Neural progenitor cell (in vitro differentiated cells): ENCODE measurements at regions not wholly inside any gene's neighbourhood (a gene's known extent, or its start where the extent isn't known, plus 50 kb on each side); places are given as distances from the start of the nearest gene placed in this dataset.

Source experiments
- DNase-seq: peaks from one replicate; pipeline ENCODE4 v3.0.0-alpha.2; 2016; ENCODE audit warnings: low spot score
- H2AFZ ChIP-seq: fragments of 200-600 bp; sonication (generic); replicated peaks from 2 replicates; pipeline ENCODE4 v1.6.1; 2016; ENCODE audit warnings: antibody characterized with exemption
- H3F3A ChIP-seq: fragments of 200-600 bp; sonication (generic); 2 replicates; pipeline ENCODE4 v1.6.1; 2016; ENCODE audit warnings: antibody characterized with exemption, low read depth
- H3K27ac ChIP-seq: fragments of 200-600 bp; sonication (generic); 2 replicates; pipeline ENCODE4 v1.5.1; 2016; ENCODE audit warnings: mild to moderate bottlenecking
- H3K27me3 ChIP-seq: fragments of 200-600 bp; sonication (generic); 2 replicates; pipeline ENCODE4 v1.6.1; 2016; ENCODE audit warnings: mild to moderate bottlenecking, moderate library complexity
- H3K36me3 ChIP-seq: fragments of 200-600 bp; sonication (generic); 2 replicates; pipeline ENCODE4 v1.5.1; 2016
- H3K4me1 ChIP-seq: fragments of 200-600 bp; sonication (generic); 2 replicates; pipeline ENCODE4 v1.6.1; 2016; ENCODE audit warnings: mixed run types
- H3K4me2 ChIP-seq: fragments of 200-600 bp; sonication (generic); 2 replicates; pipeline ENCODE4 v1.6.1; 2016
- H3K4me3 ChIP-seq: fragments of 200-600 bp; sonication (generic); 2 replicates; pipeline ENCODE4 v1.5.1; 2016
- H3K79me2 ChIP-seq: fragments of 200-600 bp; sonication (generic); 2 replicates; pipeline ENCODE4 v1.6.1; 2016; ENCODE audit warnings: low read depth
- H3K9ac ChIP-seq: fragments of 200-600 bp; sonication (generic); 2 replicates; pipeline ENCODE4 v1.6.1; 2016
- H3K9me3 ChIP-seq: fragments of 200-600 bp; sonication (generic); 2 replicates; pipeline ENCODE4 v1.5.1; 2016; ENCODE audit warnings: low read depth
- H4K20me1 ChIP-seq: fragments of 200-600 bp; sonication (generic); 2 replicates; pipeline ENCODE4 v1.6.1; 2016; ENCODE audit warnings: low read depth
- H3K27ac Mint-ChIP-seq: 3 replicates; pipeline ENCODE4 v1.8.0; 2021; ENCODE audit warnings: mixed read lengths
- H3K27me3 Mint-ChIP-seq: 2 replicates; pipeline ENCODE4 v1.8.0; 2022; ENCODE audit warnings: low read depth, mild to moderate bottlenecking, inconsistent platforms, moderate library complexity, mixed read lengths; ENCODE audit not compliant: insufficient read depth
- H3K36me3 Mint-ChIP-seq: 3 replicates; pipeline ENCODE4 v1.8.0; 2021; ENCODE audit warnings: mixed read lengths
- H3K4me1 Mint-ChIP-seq: 3 replicates; pipeline ENCODE4 v1.8.0; 2021; ENCODE audit warnings: mixed read lengths
- H3K4me3 Mint-ChIP-seq: 3 replicates; pipeline ENCODE4 v1.8.0; 2021; ENCODE audit warnings: mild to moderate bottlenecking, moderate library complexity, mixed read lengths
- H3K9me3 Mint-ChIP-seq: 3 replicates; pipeline ENCODE4 v1.8.0; 2020; ENCODE audit warnings: mixed read lengths
- EZH2 ChIP-seq: fragments of 200-600 bp; sonication (generic); IDR thresholded peaks from 2 replicates; pipeline ENCODE4 v1.6.1; 2017; ENCODE audit warnings: antibody characterized with exemption, mild to moderate bottlenecking, moderate library complexity
- EZH2phosphoT487 ChIP-seq: fragments of 200-600 bp; sonication (generic); IDR thresholded peaks from 2 replicates; pipeline ENCODE4 v1.6.1; 2017; ENCODE audit warnings: antibody characterized with exemption
- TF ChIP-seq, protein P1 (sequence below): fragments of 200-600 bp; sonication (generic); IDR thresholded peaks from 2 replicates; pipeline ENCODE4 v1.5.1; 2017; ENCODE audit warnings: antibody characterized with exemption, mild to moderate bottlenecking

DNA sequence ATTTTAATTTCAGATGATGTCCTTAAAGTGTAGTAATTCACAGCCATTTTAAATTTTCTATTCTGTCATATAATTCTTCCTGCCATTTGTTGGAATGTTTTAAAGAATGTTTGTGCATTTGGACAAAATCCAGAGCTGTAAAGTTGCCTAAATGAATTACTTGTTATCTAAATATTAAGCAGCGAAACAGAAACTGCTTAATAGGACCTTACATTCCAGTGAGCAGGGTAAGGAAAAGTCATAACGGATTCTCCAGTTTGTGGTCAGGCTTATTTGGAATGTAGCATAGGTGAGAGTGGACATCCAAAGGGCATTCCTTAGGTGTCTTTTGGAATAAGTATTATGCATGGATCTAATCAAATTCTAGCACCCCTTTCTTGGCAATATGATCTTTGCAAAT, 410.4 kb upstream of the PTPRD start:
- Histone ChIP-seq H3K27ac (no peak overlapping the region), H3K79me2 (no peaks in the 10 kb centered on the region), H2AFZ (no peak overlapping the region), H3K4me3 (no peak overlapping the region), H3F3A (no peaks in the 10 kb centered on the region), H3K27me3 (no peaks in the 10 kb centered on the region), H3K9ac (no peak overlapping the region), H3K4me2 (no peak overlapping the region), H3K4me1 (no peaks in the 10 kb centered on the region), H4K20me1 (no peaks in the 10 kb centered on the region), H3K9me3 (no peaks in the 10 kb centered on the region), H3K36me3 (no peaks in the 10 kb centered on the region)
- TF ChIP-seq EZH2 = no peak
- H3K36me3 Mint-ChIP-seq = no peaks in the 10 kb centered on the region
- H3K4me1 Mint-ChIP-seq = no peaks in the 10 kb centered on the region
- no peaks in the 10 kb centered on the region for H3K9me3 Mint-ChIP-seq
- H3K27ac Mint-ChIP-seq = no peak overlapping the region
- no peak overlapping the region for H3K4me3 Mint-ChIP-seq
- DNase-seq = no peak
- no peaks in the 10 kb centered on the region for H3K27me3 Mint-ChIP-seq

DNA sequence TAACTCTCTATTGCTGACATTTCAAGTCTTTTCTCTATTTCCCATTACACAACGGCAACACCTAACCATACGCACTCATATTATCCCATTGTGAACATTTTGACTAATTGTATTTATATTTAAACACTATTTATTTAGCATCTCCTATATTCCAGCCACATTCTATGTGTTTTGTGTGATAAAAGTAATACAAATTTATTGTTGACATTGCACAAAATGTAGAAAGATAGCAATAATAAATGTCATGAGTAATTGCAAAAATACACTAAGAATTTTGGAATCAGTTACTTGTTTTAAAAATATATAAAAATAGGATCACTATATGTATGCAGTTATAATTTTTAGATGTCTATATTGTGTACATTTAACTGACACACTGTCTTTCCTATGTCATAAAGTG, 413.0 kb upstream of the PTPRD start:
- Histone ChIP-seq H3K36me3 (no peaks in the 10 kb centered on the region), H3K27me3 (no peaks in the 10 kb centered on the region)

DNA sequence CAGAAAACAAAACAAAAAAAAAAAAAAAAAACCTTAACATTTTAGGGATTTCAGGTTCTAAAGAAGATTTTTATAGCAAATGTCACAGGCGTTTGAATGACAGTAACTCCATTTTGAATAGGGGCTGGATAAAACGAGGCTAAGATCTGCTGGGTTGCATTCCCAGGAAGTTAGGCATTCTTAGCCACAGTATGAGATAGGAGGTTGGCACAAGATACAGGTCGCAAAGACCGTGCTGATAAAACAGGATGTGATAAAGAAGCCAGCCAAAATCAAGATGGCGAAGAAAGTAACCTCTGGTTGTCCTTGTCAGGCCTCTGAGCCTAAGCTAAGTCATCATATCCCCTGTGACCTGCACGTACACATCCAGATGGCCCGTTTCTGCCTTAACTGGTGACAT, 425.6 kb upstream of the PTPRD start:
- Mint-ChIP-seq H3K27me3 (no peaks in the 10 kb centered on the region), H3K9me3 (no peaks in the 10 kb centered on the region), H3K4me1 (no peaks in the 10 kb centered on the region), H3K4me3 (no peak overlapping the region), H3K27ac (no peak overlapping the region), H3K36me3 (no peaks in the 10 kb centered on the region)
- Histone ChIP-seq H3K4me1 (peaks cover 9% of the 10 kb centered on the region), H3K27me3 (no peaks in the 10 kb centered on the region), H2AFZ (no peak overlapping the region), H3F3A (no peaks in the 10 kb centered on the region), H3K4me3 (no peak overlapping the region), H3K36me3 (no peaks in the 10 kb centered on the region), H3K79me2 (no peaks in the 10 kb centered on the region), H4K20me1 (no peaks in the 10 kb centered on the region), H3K4me2 (peak overlapping the region; percentile 3), H3K9me3 (no peaks in the 10 kb centered on the region), H3K9ac (no peak overlapping the region), H3K27ac (no peak overlapping the region)
- TF ChIP-seq, protein P1, sequence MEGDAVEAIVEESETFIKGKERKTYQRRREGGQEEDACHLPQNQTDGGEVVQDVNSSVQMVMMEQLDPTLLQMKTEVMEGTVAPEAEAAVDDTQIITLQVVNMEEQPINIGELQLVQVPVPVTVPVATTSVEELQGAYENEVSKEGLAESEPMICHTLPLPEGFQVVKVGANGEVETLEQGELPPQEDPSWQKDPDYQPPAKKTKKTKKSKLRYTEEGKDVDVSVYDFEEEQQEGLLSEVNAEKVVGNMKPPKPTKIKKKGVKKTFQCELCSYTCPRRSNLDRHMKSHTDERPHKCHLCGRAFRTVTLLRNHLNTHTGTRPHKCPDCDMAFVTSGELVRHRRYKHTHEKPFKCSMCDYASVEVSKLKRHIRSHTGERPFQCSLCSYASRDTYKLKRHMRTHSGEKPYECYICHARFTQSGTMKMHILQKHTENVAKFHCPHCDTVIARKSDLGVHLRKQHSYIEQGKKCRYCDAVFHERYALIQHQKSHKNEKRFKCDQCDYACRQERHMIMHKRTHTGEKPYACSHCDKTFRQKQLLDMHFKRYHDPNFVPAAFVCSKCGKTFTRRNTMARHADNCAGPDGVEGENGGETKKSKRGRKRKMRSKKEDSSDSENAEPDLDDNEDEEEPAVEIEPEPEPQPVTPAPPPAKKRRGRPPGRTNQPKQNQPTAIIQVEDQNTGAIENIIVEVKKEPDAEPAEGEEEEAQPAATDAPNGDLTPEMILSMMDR = no peak
- TF ChIP-seq EZH2phosphoT487 = no peak
- no peak for TF ChIP-seq EZH2
- DNase-seq = no peak

More for the DNA sequence above, 413.0 kb upstream of the PTPRD start:
- H3K27ac ChIP-seq = no peak overlapping the region
- Mint-ChIP-seq H3K27me3 (no peaks in the 10 kb centered on the region), H3K9me3 (no peaks in the 10 kb centered on the region), H3K4me1 (no peaks in the 10 kb centered on the region), H3K27ac (no peak overlapping the region), H3K4me3 (no peak overlapping the region), H3K36me3 (no peaks in the 10 kb centered on the region)
- no peaks in the 10 kb centered on the region for H3K4me1 ChIP-seq
- no peak overlapping the region for H2AFZ ChIP-seq
- no peak for DNase-seq
- no peak overlapping the region for H3K4me3 ChIP-seq
- H3K9me3 ChIP-seq = no peaks in the 10 kb centered on the region
- no peaks in the 10 kb centered on the region for H3K79me2 ChIP-seq
- H4K20me1 ChIP-seq = no peaks in the 10 kb centered on the region
- TF ChIP-seq EZH2phosphoT487 (no peak), EZH2 (no peak)
- TF ChIP-seq, protein P1 = no peak
- no peaks in the 10 kb centered on the region for H3F3A ChIP-seq
- H3K9ac ChIP-seq = no peak overlapping the region
- H3K4me2 ChIP-seq = no peak overlapping the region

GRCh38 chr9:11039006-11039405, 426.2 kb upstream of the PTPRD start:
- Mint-ChIP-seq H3K4me3 (no peak overlapping the region), H3K4me1 (no peaks in the 10 kb centered on the region), H3K9me3 (no peaks in the 10 kb centered on the region), H3K36me3 (no peaks in the 10 kb centered on the region), H3K27me3 (no peaks in the 10 kb centered on the region), H3K27ac (no peak overlapping the region)
- no peak for TF ChIP-seq EZH2phosphoT487
- TF ChIP-seq, protein P1 = no peak
- TF ChIP-seq EZH2 = no peak
- H3K9ac ChIP-seq = no peak overlapping the region
- H3K9me3 ChIP-seq = no peaks in the 10 kb centered on the region
- H2AFZ ChIP-seq = no peak overlapping the region
- H3K4me3 ChIP-seq = no peak overlapping the region
- no peaks in the 10 kb centered on the region for H3F3A ChIP-seq
- DNase-seq = no peak
- peaks cover 9% of the 10 kb centered on the region for H3K4me1 ChIP-seq
- H3K36me3 ChIP-seq = no peaks in the 10 kb centered on the region
- no peak overlapping the region for H3K27ac ChIP-seq
- no peaks in the 10 kb centered on the region for H3K27me3 ChIP-seq
- H3K79me2 ChIP-seq = no peaks in the 10 kb centered on the region
- H4K20me1 ChIP-seq = no peaks in the 10 kb centered on the region
- no peak overlapping the region for H3K4me2 ChIP-seq
